Spleen (tissue), 11 donors: ENCODE measurements at regions not wholly inside any gene's neighbourhood (a gene's known extent, or its start where the extent isn't known, plus 50 kb on each side); places are given as distances from the start of the nearest gene placed in this dataset.

ENCODE experiments used
- DNase-seq: peaks from one replicate; pipeline ENCODE4 v3.0.0-alpha.2; 2020
- H3K27ac ChIP-seq, 8 donors: fragments of 200-600 bp; sonication (generic) in 7 of 8; 1 replicate in 4 of 8; 2 replicates in 4 of 8; pipeline versions ENCODE4 v1.5.0 to v1.8.0; 2016 to 2021; ENCODE audit warnings: inconsistent platforms in 4 of 8, mild to moderate bottlenecking in 4 of 8, moderate library complexity in 1 of 8
- H3K27me3 ChIP-seq, 7 donors: fragments of 200-600 bp; sonication (generic) in 6 of 7; replicated peaks in 1 of 7; 1 replicate in 4 of 7; 2 replicates in 3 of 7; pipeline versions ENCODE4 v1.5.0 to v1.8.0; 2016 to 2021; ENCODE audit warnings: inconsistent platforms in 3 of 7, mild to moderate bottlenecking in 1 of 7
- H3K36me3 ChIP-seq, 6 donors: fragments of 200-600 bp; sonication (generic) in 5 of 6; 1 replicate in 4 of 6; 2 replicates in 2 of 6; pipeline versions ENCODE4 v1.5.0 to v1.8.0; 2016 to 2021; ENCODE audit warnings: inconsistent platforms in 2 of 6
- H3K4me1 ChIP-seq, 6 donors: fragments of 200-600 bp; sonication (generic) in 5 of 6; 1 replicate in 3 of 6; 2 replicates in 3 of 6; pipeline versions ENCODE4 v1.5.0 to v1.8.0; 2016 to 2021; ENCODE audit warnings: inconsistent platforms in 3 of 6
- H3K4me3 ChIP-seq, 8 donors: fragments of 200-600 bp; sonication (generic) in 7 of 8; 1 replicate in 4 of 8; 2 replicates in 4 of 8; pipeline versions ENCODE4 v1.5.0 to v1.8.0; 2016 to 2021; ENCODE audit warnings: inconsistent platforms in 4 of 8, mild to moderate bottlenecking in 4 of 8, moderate library complexity in 2 of 8
- H3K9me3 ChIP-seq, 8 donors: fragments of 200-600 bp; sonication (generic) in 7 of 8; 1 replicate in 4 of 8; 2 replicates in 4 of 8; pipeline versions ENCODE4 v1.5.0 to v1.8.0; 2016 to 2021; ENCODE audit warnings: inconsistent platforms in 4 of 8
- POLR2A ChIP-seq, 3 donors: fragments of 450-650 bp; IDR thresholded peaks; one replicate each; pipeline ENCODE4 v1.5.1; 2017; ENCODE audit warnings: antibody characterized with exemption in 3 of 3, mild to moderate bottlenecking in 1 of 3
- POLR2AphosphoS5 ChIP-seq, 3 donors: sonication (generic); formaldehyde crosslinking; IDR thresholded peaks; one replicate each; pipeline ENCODE4 v1.5.1; 2017; ENCODE audit warnings: antibody characterized with exemption in 3 of 3
- WGBS, 5 donors: extraction: QIAGEN DNeasy Blood & Tissue Kit in 3 of 5; methylation state at CpG; one replicate each; pipeline versions ENCODE4 v1.1.5 to v1.1.7; 2013 to 2018; 5-methylcytosine and 5-hydroxymethylcytosine counted together
- intact Hi-C: fragments of 100-400 bp; cut with DNase I; formaldehyde crosslinking; loops from one replicate; pipeline ENCODE4 v1.15.0; 2023; ENCODE audit warnings: low total_unique reads
- TF ChIP-seq, protein P1 (sequence below), 11 experiments: fragments of 200-600 bp in 7 of 11; fragments of 450-650 bp in 4 of 11; sonication (generic) in 4 of 11; IDR thresholded peaks in 8 of 11; conservative IDR thresholded peaks in 3 of 11; 1 replicate in 7 of 11; 2 replicates in 4 of 11; pipeline versions ENCODE4 v1.4.0 to v1.8.0; 2016 to 2021; ENCODE audit warnings: antibody characterized with exemption in 11 of 11, inconsistent platforms in 4 of 11, mild to moderate bottlenecking in 1 of 11
- donor health status: healthy with polysubstance abuse.
- donor health status: DM: no; HTN: no; CAD: no; lungs with moderate emphysema.
- donor health status: DM: no; HTN: no; CAD: no.
- donor health status: Bipolar disorder and iron deficiency.
- donor health status: healthy.
- donor health status: DM: no; HTN: no; CAD: no.
- donor health status: DM: yes; HTN: yes; CAD: no.

DNA sequence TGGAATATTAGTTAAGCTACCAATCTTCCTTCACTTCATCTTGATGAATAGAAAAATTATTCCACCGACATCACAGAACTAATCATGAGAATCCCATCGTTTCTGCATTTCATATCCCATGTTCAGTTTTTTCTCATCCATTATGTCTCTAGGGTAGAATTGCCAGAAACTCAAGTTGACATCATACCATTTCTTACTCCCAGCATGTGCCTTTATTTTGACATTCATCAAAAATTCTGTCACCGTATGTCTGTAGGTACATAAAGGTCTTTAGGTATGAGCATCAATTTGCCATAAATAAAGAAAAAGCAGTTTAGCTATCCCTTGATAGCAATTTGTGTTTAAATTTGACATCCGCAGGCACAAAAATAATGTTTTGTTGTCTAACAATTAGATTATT, 175.5 kb upstream of the ROBO2 start:
- TF ChIP-seq POLR2AphosphoS5 (IDR thresholded peaks at IDR 0.05) = no peak
- TF ChIP-seq POLR2A (IDR thresholded peaks at IDR 0.05) = no peak
- TF ChIP-seq, protein P1, sequence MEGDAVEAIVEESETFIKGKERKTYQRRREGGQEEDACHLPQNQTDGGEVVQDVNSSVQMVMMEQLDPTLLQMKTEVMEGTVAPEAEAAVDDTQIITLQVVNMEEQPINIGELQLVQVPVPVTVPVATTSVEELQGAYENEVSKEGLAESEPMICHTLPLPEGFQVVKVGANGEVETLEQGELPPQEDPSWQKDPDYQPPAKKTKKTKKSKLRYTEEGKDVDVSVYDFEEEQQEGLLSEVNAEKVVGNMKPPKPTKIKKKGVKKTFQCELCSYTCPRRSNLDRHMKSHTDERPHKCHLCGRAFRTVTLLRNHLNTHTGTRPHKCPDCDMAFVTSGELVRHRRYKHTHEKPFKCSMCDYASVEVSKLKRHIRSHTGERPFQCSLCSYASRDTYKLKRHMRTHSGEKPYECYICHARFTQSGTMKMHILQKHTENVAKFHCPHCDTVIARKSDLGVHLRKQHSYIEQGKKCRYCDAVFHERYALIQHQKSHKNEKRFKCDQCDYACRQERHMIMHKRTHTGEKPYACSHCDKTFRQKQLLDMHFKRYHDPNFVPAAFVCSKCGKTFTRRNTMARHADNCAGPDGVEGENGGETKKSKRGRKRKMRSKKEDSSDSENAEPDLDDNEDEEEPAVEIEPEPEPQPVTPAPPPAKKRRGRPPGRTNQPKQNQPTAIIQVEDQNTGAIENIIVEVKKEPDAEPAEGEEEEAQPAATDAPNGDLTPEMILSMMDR (IDR thresholded peaks at IDR 0.05 in 8 of 11, conservative IDR thresholded peaks at IDR 0.05 in 3 of 11) = no peak
- Histone ChIP-seq H3K27me3 (no peaks in the 10 kb centered on the region), H3K4me3 (no peak overlapping the region), H3K4me1 (no peaks in the 10 kb centered on the region), H3K27ac (no peak overlapping the region), H3K9me3 (peaks cover 0 to 13% (median 0%) of the 10 kb centered on the region in 8 donors), H3K36me3 (no peaks in the 10 kb centered on the region)
- no peak for DNase-seq
- WGBS, 5 donors = 86 to 92% (median 89%) methylated on average over 4 of the region's 4 CpGs
- intact Hi-C loops = no loop called here

DNA sequence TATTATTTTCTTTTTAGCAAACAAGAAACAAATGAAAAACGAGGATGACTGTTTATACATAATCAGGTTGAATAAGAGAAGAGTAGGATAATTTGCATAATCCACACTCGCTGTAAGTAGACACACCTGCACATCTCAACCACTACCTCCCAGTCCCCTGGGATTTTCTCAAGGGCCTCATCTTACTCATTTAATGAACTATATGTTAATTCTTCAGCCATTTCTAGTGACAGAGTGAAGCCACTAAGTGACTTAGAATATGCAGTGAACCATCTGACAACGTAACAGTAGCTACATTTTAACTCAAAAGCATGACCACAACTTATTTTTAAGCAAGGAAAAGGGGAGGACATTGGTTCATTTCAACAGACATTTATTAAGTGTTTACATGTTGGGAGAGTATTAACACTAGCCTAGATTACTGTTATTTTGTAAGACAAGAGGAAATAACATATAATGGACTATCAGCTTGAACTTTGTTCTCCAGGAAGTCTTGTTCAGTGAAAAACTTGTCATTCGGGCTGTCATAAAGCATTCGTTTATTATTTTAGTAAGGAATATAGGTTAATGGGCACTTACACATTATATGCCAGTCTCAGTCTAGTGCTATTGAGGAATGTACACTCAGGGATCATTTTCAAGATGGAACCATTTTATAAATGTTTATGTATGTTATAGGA, 173.0 kb upstream of the ROBO2 start:
- WGBS, 5 donors = 49 to 69% (median 64%) methylated on average over 5 of the region's 5 CpGs
- TF ChIP-seq POLR2AphosphoS5 (IDR thresholded peaks at IDR 0.05) = no peak

DNA sequence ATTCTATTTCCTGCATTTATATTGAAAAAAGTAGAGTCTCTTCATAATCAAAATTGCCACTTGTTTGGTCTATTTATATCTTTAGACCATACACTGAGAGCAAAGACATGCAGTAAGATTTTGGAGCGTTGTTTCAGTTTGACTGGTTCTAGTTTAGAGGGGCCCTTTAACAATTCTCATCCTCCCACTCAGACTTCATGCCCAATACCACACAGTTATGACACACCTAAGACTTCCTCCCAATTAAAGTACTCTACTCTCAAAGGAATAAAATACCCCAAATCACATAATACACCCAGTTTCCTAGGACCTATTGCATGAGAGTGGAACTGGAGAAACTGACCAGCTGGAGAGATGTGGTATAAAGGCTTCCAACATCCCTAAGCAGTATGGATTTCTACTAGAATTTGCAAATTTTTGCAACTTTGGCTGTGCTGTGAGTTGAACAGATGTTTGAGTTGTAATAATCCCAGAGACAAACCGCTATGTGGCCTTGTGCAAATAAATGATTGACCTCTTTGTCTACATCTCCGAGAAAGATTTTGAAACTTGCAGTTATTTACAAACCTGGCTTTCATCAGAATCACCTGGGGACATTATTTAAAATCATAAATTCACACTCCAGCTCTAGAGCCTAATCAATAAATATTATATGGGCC, 170.0 kb upstream of the ROBO2 start:
- Histone ChIP-seq H3K9me3 (peaks cover 0 to 14% (median 3%) of the 10 kb centered on the region in 8 donors), H3K27ac (no peak overlapping the region), H3K36me3 (no peaks in the 10 kb centered on the region), H3K27me3 (no peaks in the 10 kb centered on the region), H3K4me3 (no peak overlapping the region), H3K4me1 (no peaks in the 10 kb centered on the region)
- TF ChIP-seq POLR2A (IDR thresholded peaks at IDR 0.05) = no peak
- TF ChIP-seq, protein P1 (IDR thresholded peaks at IDR 0.05 in 8 of 11, conservative IDR thresholded peaks at IDR 0.05 in 3 of 11) = no peak
- TF ChIP-seq POLR2AphosphoS5 (IDR thresholded peaks at IDR 0.05) = no peak
- 81 to 85% (median 83%) methylated on average over 3 of the region's 3 CpGs for WGBS, 5 donors
- no peak for DNase-seq
- intact Hi-C loops = no loop called here

More for the DNA sequence above, 173.0 kb upstream of the ROBO2 start:
- Histone ChIP-seq H3K9me3 (peaks cover 0 to 13% (median 0%) of the 10 kb centered on the region in 8 donors), H3K4me3 (no peak overlapping the region), H3K4me1 (no peaks in the 10 kb centered on the region), H3K27me3 (no peaks in the 10 kb centered on the region), H3K36me3 (no peaks in the 10 kb centered on the region), H3K27ac (no peak overlapping the region)
- DNase-seq = no peak
- intact Hi-C loops = no loop called here

DNA sequence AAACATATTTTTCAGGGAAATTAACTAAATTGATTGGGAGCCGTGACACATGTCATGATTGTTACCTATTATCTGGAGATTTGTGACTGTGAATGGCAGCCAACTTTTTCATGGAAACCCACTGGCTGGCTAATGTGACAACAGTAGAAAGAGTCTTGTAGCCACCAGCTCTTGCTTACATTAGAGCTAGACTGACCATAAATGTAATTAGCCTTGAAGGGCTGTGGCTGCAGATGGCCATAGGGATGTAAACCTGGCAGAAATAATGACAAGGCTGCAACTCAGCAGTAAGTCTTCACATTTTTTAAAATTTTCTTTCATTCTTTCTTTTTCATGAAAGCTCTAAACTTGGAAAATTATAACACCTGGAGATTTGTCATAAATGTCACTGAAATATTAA, 168.2 kb upstream of the ROBO2 start:
- intact Hi-C loops = no loop called here
- TF ChIP-seq, protein P1 (IDR thresholded peaks at IDR 0.05 in 8 of 11, conservative IDR thresholded peaks at IDR 0.05 in 3 of 11) = no peak
- TF ChIP-seq POLR2AphosphoS5 (IDR thresholded peaks at IDR 0.05) (no peak), POLR2A (IDR thresholded peaks at IDR 0.05) (no peak)
- no peaks in the 10 kb centered on the region for H3K36me3 ChIP-seq
- DNase-seq = no peak
- H3K4me3 ChIP-seq = no peak overlapping the region
- H3K27me3 ChIP-seq = no peaks in the 10 kb centered on the region
- 88 to 96% (median 95%) methylated on average over 1 of the region's 1 CpG for WGBS, 5 donors
- peaks cover 0 to 20% (median 9%) of the 10 kb centered on the region in 8 donors for H3K9me3 ChIP-seq
- H3K27ac ChIP-seq = no peak overlapping the region
- H3K4me1 ChIP-seq = no peaks in the 10 kb centered on the region
